ENCODE measurements at regions not wholly inside any gene's neighbourhood (a gene's known extent, or its start where the extent isn't known, plus 50 kb on each side); places are given as distances from the start of the nearest gene placed in this dataset.

DNA sequence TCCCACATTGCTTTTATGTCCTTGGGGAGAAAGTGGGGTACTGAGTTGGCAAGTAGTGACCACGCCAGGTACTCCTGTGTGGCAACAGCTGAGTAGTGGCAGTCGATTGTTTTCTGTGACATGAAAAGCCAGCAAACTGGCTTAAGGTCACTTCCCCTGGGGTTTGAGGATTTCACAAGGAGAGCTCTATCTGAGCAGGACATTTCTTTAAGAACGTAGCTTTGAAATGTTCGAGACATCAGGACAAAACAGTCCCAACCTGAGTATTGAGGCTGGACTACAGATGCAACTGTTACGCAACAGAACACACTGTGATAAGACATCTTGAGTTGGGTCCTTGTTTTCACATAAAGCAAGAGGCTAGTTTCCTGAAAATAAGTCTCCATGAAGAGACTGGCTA is 146.7 kb upstream of the KLF14 start:
- WGBS (ENCODE audit: extremely low coverage, insufficient coverage, insufficient read length) = no CpG with 5 or more reads among the region's 5 CpGs
- Histone ChIP-seq H3K27ac (ENCODE audit: low read depth, low read length) (no peak overlapping the region), H2AFZ (ENCODE audit: insufficient read depth, low read length, poor library complexity) (no peak overlapping the region), H3K14ac (ENCODE audit: low read length) (no peak overlapping the region), H2BK120ac (ENCODE audit: insufficient read depth, low read length, poor library complexity) (no peak overlapping the region), H2AK5ac (ENCODE audit: low read length) (no peak overlapping the region), H3K27me3 (ENCODE audit: insufficient read depth, low read length) (no peaks in the 10 kb centered on the region), H4K12ac (ENCODE audit: low read depth, low read length) (no peak overlapping the region), H3K23ac (ENCODE audit: low read length) (no peak overlapping the region), H3K4ac (ENCODE audit: low read depth, low read length) (no peak overlapping the region), H3K36me3 (ENCODE audit: control insufficient read depth in 1 of 2, insufficient read depth in 2 of 2, low read length in 2 of 2) (no peaks in the 10 kb centered on the region), H3K79me1 (ENCODE audit: low read length) (no peaks in the 10 kb centered on the region), H2BK5ac (ENCODE audit: low read depth, low read length, poor library complexity) (no peak overlapping the region), H3K4me2 (ENCODE audit: low read length) (no peak overlapping the region), H3K4me3 (ENCODE audit: low read depth, low read length) (no peak overlapping the region), H4K8ac (ENCODE audit: low read depth, low read length) (no peak overlapping the region), H4K91ac (ENCODE audit: low read depth, low read length) (no peak overlapping the region), H3K18ac (ENCODE audit: low read length) (no peak overlapping the region), H2BK12ac (ENCODE audit: low read length) (no peak overlapping the region), H3K9me3 (ENCODE audit: insufficient read depth, low read depth, low read length) (no peaks in the 10 kb centered on the region), H3K79me2 (ENCODE audit: control insufficient read depth, insufficient read depth, low read length, poor library complexity) (no peaks in the 10 kb centered on the region), H3K9ac (ENCODE audit: low read length) (no peak overlapping the region), H3K4me1 (ENCODE audit: control insufficient read depth in 1 of 2, insufficient read depth in 2 of 2, low read length in 2 of 2) (peaks cover 8 to 9% of the 10 kb centered on the region in 2 experiments)
- peak in 1 of 2 donors; percentile 40 for DNase-seq

DNA sequence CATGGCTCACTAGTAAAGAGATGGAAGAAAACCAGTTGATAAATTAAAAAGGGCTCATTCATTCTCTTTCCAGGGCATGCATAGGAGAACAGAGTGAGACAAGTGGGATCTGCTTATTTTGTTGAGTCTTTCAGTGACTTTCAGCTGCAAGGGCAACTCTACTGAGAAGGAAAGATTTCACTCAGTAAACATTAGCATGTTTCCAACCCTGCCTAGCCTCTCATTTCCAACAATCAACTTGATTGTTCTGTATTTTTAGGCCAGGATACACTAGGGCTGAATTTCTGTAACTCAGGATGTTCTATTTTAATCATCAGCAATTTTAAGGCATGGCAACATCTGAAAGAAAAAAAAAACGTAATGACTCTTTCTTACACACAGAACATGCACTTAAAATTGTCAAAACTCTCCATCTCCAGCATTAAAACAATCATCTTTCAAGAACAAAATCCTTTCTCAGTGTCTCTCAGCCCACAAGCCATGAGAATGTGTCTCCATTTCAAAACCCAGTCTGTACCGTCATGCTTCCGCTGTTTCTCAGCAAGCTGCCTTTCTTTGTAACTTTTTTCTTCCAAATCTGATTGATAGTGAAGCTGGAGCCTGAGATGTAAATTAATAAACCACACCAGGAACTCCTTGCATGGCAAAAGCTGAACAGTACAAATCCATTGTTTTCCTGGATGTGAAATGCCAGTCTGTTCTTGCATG is 147.2 kb upstream of the KLF14 start:
- Histone ChIP-seq H2BK5ac (ENCODE audit: low read depth, low read length, poor library complexity) (no peak overlapping the region), H3K9ac (ENCODE audit: low read length) (no peak overlapping the region), H3K4me2 (ENCODE audit: low read length) (no peak overlapping the region), H4K12ac (ENCODE audit: low read depth, low read length) (no peak overlapping the region), H3K18ac (ENCODE audit: low read length) (no peak overlapping the region), H2AFZ (ENCODE audit: insufficient read depth, low read length, poor library complexity) (no peak overlapping the region), H3K27ac (ENCODE audit: low read depth, low read length) (no peak overlapping the region), H3K79me2 (ENCODE audit: control insufficient read depth, insufficient read depth, low read length, poor library complexity) (no peaks in the 10 kb centered on the region), H3K14ac (ENCODE audit: low read length) (no peak overlapping the region), H2BK120ac (ENCODE audit: insufficient read depth, low read length, poor library complexity) (no peak overlapping the region), H3K4ac (ENCODE audit: low read depth, low read length) (no peak overlapping the region), H2AK5ac (ENCODE audit: low read length) (no peak overlapping the region), H2BK12ac (ENCODE audit: low read length) (no peak overlapping the region), H3K4me3 (ENCODE audit: low read depth, low read length) (no peak overlapping the region), H3K79me1 (ENCODE audit: low read length) (no peaks in the 10 kb centered on the region), H3K23ac (ENCODE audit: low read length) (no peak overlapping the region), H4K8ac (ENCODE audit: low read depth, low read length) (no peak overlapping the region), H3K9me3 (ENCODE audit: insufficient read depth, low read depth, low read length) (no peaks in the 10 kb centered on the region), H3K4me1 (ENCODE audit: control insufficient read depth in 1 of 2, insufficient read depth in 2 of 2, low read length in 2 of 2) (peaks cover 9% of the 10 kb centered on the region in 2 experiments), H4K91ac (ENCODE audit: low read depth, low read length) (no peak overlapping the region), H3K27me3 (ENCODE audit: insufficient read depth, low read length) (no peaks in the 10 kb centered on the region), H3K36me3 (ENCODE audit: control insufficient read depth in 1 of 2, insufficient read depth in 2 of 2, low read length in 2 of 2) (no peaks in the 10 kb centered on the region)
- peak in 1 of 2 donors; percentile 5 for DNase-seq
- WGBS (ENCODE audit: extremely low coverage, insufficient coverage, insufficient read length) = no CpG with 5 or more reads among the region's 3 CpGs

DNA sequence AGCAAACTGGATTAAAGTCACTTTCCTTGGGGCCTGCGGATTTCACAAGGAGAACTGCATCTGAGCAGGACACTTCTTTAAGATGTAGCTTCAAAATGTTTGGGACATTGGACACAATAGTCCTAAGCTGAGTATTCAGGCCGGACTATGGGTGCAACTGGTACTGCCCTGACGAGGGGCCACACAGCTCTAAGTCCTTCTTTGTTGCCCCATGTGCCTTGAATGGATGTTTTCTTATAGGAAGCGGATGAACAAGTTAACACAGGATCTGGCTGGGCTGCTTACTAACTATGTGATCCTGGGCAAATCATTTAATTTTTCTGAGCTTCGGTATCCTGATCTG is 147.8 kb upstream of the KLF14 start:
- H4K91ac ChIP-seq (ENCODE audit: low read depth, low read length) = no peak overlapping the region
- H3K4me2 ChIP-seq (ENCODE audit: low read length) = no peak overlapping the region
- no peak overlapping the region for H2AK5ac ChIP-seq (ENCODE audit: low read length)
- no peaks in the 10 kb centered on the region for H3K36me3 ChIP-seq (ENCODE audit: control insufficient read depth in 1 of 2, insufficient read depth in 2 of 2, low read length in 2 of 2)
- H2BK120ac ChIP-seq (ENCODE audit: insufficient read depth, low read length, poor library complexity) = no peak overlapping the region
- H3K27ac ChIP-seq (ENCODE audit: low read depth, low read length) = no peak overlapping the region
- H3K4ac ChIP-seq (ENCODE audit: low read depth, low read length) = no peak overlapping the region
- H3K14ac ChIP-seq (ENCODE audit: low read length) = no peak overlapping the region
- no CpG with 5 or more reads among the region's 5 CpGs for WGBS (ENCODE audit: extremely low coverage, insufficient coverage, insufficient read length)
- peak in 1 of 2 donors; percentile 4 for DNase-seq
- H2BK12ac ChIP-seq (ENCODE audit: low read length) = no peak overlapping the region
- H3K9me3 ChIP-seq (ENCODE audit: insufficient read depth, low read depth, low read length) = no peaks in the 10 kb centered on the region
- no peaks in the 10 kb centered on the region for H3K79me2 ChIP-seq (ENCODE audit: control insufficient read depth, insufficient read depth, low read length, poor library complexity)
- no peaks in the 10 kb centered on the region for H3K27me3 ChIP-seq (ENCODE audit: insufficient read depth, low read length)
- no peak overlapping the region for H3K18ac ChIP-seq (ENCODE audit: low read length)
- H3K4me1 ChIP-seq (ENCODE audit: control insufficient read depth in 1 of 2, insufficient read depth in 2 of 2, low read length in 2 of 2) = peaks cover 12 to 14% of the 10 kb centered on the region in 2 experiments
- no peak overlapping the region for H3K23ac ChIP-seq (ENCODE audit: low read length)
- H2AFZ ChIP-seq (ENCODE audit: insufficient read depth, low read length, poor library complexity) = no peak overlapping the region
- peaks cover 2% of the 10 kb centered on the region for H3K79me1 ChIP-seq (ENCODE audit: low read length)
- H4K12ac ChIP-seq (ENCODE audit: low read depth, low read length) = no peak overlapping the region
- no peak overlapping the region for H3K4me3 ChIP-seq (ENCODE audit: low read depth, low read length)
- no peak overlapping the region for H3K9ac ChIP-seq (ENCODE audit: low read length)
- no peak overlapping the region for H2BK5ac ChIP-seq (ENCODE audit: low read depth, low read length, poor library complexity)
- H4K8ac ChIP-seq (ENCODE audit: low read depth, low read length) = no peak overlapping the region

DNA sequence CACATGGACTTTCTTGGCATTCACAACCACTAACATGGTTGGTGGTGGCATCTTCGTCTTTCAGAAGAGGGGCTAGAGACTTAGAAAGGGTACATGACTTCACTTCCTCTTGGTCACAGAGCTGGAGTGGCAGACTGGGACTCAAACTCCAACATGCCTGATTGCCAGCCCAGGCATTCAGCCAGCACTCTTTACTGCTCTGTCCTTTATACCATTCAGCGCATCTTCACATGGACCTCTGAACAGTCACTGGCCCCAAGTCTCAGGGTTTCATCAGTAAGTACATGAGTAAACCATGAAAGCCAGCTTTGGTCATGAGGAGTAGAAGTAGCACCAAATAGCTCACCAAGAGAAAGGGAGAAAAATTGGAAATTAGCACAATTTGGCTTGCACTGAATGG is 148.4 kb upstream of the KLF14 start:
- Histone ChIP-seq H3K18ac (ENCODE audit: low read length) (no peak overlapping the region), H2BK5ac (ENCODE audit: low read depth, low read length, poor library complexity) (no peak overlapping the region), H2BK120ac (ENCODE audit: insufficient read depth, low read length, poor library complexity) (no peak overlapping the region), H4K91ac (ENCODE audit: low read depth, low read length) (no peak overlapping the region), H3K4me3 (ENCODE audit: low read depth, low read length) (no peak overlapping the region), H3K4ac (ENCODE audit: low read depth, low read length) (no peak overlapping the region), H4K12ac (ENCODE audit: low read depth, low read length) (no peak overlapping the region), H2BK12ac (ENCODE audit: low read length) (no peak overlapping the region), H3K79me2 (ENCODE audit: control insufficient read depth, insufficient read depth, low read length, poor library complexity) (no peaks in the 10 kb centered on the region), H2AFZ (ENCODE audit: insufficient read depth, low read length, poor library complexity) (no peak overlapping the region), H3K27ac (ENCODE audit: low read depth, low read length) (no peak overlapping the region), H3K27me3 (ENCODE audit: insufficient read depth, low read length) (no peaks in the 10 kb centered on the region), H3K9ac (ENCODE audit: low read length) (no peak overlapping the region), H3K14ac (ENCODE audit: low read length) (no peak overlapping the region), H3K4me1 (ENCODE audit: control insufficient read depth in 1 of 2, insufficient read depth in 2 of 2, low read length in 2 of 2) (peaks cover 13 to 15% of the 10 kb centered on the region in 2 experiments), H2AK5ac (ENCODE audit: low read length) (no peak overlapping the region), H3K36me3 (ENCODE audit: control insufficient read depth in 1 of 2, insufficient read depth in 2 of 2, low read length in 2 of 2) (no peaks in the 10 kb centered on the region), H3K23ac (ENCODE audit: low read length) (no peak overlapping the region), H4K8ac (ENCODE audit: low read depth, low read length) (no peak overlapping the region), H3K79me1 (ENCODE audit: low read length) (peaks cover 3% of the 10 kb centered on the region), H3K9me3 (ENCODE audit: insufficient read depth, low read depth, low read length) (no peaks in the 10 kb centered on the region), H3K4me2 (ENCODE audit: low read length) (no peak overlapping the region)
- peak in 1 of 2 donors; percentile 1 for DNase-seq
- no CpG with 5 or more reads among the region's 2 CpGs for WGBS (ENCODE audit: extremely low coverage, insufficient coverage, insufficient read length)

Measured in trophoblast cell (in vitro differentiated cells and primary cell).